ENCODE measurements at regions not wholly inside any gene's neighbourhood (a gene's known extent, or its start where the extent isn't known, plus 50 kb on each side); places are given as distances from the start of the nearest gene placed in this dataset.

DNA sequence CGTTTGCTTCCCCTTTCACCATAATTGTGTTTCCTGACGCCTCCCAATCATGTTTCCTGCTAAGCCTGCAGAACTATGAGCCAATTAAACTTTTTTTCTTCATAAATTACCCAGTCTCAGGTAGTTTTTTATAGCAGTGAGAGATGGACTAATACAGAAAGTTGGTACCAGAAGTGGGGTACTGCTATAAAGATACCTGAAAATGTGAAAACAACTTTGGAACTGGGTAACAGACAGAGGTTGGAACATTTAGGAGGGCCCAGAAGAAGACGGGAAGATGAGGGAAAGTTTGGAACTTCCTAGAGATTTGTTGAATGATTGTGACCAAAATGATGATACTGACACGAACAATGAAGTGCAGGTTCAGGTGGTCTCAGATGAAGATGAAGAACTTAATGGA is 1058.6 kb upstream of the CITED2 start:
- no peaks in the 10 kb centered on the region for H3K27me3 ChIP-seq
- TF ChIP-seq POLR2A (IDR thresholded peaks at IDR 0.05), result no peak
- TF ChIP-seq, protein P1, sequence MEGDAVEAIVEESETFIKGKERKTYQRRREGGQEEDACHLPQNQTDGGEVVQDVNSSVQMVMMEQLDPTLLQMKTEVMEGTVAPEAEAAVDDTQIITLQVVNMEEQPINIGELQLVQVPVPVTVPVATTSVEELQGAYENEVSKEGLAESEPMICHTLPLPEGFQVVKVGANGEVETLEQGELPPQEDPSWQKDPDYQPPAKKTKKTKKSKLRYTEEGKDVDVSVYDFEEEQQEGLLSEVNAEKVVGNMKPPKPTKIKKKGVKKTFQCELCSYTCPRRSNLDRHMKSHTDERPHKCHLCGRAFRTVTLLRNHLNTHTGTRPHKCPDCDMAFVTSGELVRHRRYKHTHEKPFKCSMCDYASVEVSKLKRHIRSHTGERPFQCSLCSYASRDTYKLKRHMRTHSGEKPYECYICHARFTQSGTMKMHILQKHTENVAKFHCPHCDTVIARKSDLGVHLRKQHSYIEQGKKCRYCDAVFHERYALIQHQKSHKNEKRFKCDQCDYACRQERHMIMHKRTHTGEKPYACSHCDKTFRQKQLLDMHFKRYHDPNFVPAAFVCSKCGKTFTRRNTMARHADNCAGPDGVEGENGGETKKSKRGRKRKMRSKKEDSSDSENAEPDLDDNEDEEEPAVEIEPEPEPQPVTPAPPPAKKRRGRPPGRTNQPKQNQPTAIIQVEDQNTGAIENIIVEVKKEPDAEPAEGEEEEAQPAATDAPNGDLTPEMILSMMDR (IDR thresholded peaks at IDR 0.05), result no peak
- DNase-seq, result no peak
- no peak overlapping the region for H3K4me3 ChIP-seq
- no peak overlapping the region for H3K27ac ChIP-seq
- no peaks in the 10 kb centered on the region for H3K36me3 ChIP-seq
- no peaks in the 10 kb centered on the region for H3K4me1 ChIP-seq
- no peaks in the 10 kb centered on the region for H3K9me3 ChIP-seq

DNA sequence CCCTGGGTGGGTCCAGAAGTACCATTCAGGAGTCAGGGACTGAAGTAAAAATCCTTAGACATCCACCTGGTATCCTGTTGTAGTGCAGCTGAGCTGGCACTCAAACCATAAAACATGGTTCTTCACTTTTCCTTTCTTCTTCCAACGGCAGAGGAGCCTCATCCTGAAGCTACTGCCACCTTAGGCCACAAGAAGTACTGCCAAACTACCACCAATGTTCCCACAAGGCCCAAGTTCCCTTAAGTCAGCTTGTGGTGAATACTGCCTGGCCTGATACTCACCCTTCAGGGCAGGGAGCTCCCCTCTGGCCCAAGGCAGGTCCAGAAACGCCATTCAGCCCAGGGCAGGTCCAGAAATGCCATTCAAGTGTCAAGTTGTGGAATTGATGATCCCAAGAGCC is 1053.4 kb upstream of the CITED2 start:
- Histone ChIP-seq H3K4me1 (no peaks in the 10 kb centered on the region), H3K36me3 (no peaks in the 10 kb centered on the region), H3K4me3 (no peak overlapping the region), H3K9me3 (no peaks in the 10 kb centered on the region), H3K27me3 (no peaks in the 10 kb centered on the region), H3K27ac (no peak overlapping the region)
- no peak for TF ChIP-seq POLR2A (IDR thresholded peaks at IDR 0.05)
- TF ChIP-seq, protein P1 (IDR thresholded peaks at IDR 0.05), result no peak
- DNase-seq, result no peak

- TF ChIP-seq, protein P1 (IDR thresholded peaks at IDR 0.05), result no peak
- TF ChIP-seq POLR2A (IDR thresholded peaks at IDR 0.05), result no peak
- no peaks in the 10 kb centered on the region for H3K4me1 ChIP-seq
Observed at GRCh38 chr6:140414966-140415620, 1040.6 kb upstream of the CITED2 start.

GRCh38 chr6:140403020-140403419 is 1028.6 kb upstream of the CITED2 start:
- no peaks in the 10 kb centered on the region for H3K4me1 ChIP-seq
- no peak overlapping the region for H3K4me3 ChIP-seq
- no peaks in the 10 kb centered on the region for H3K9me3 ChIP-seq
- no peak overlapping the region for H3K27ac ChIP-seq
- no peak for TF ChIP-seq POLR2A (IDR thresholded peaks at IDR 0.05)
- TF ChIP-seq, protein P1 (IDR thresholded peaks at IDR 0.05), result no peak
- no peaks in the 10 kb centered on the region for H3K36me3 ChIP-seq
- no peaks in the 10 kb centered on the region for H3K27me3 ChIP-seq
- DNase-seq, result no peak

More at GRCh38 chr6:140414966-140415620, 1040.6 kb upstream of the CITED2 start:
- Histone ChIP-seq H3K9me3 (no peaks in the 10 kb centered on the region), H3K36me3 (no peaks in the 10 kb centered on the region), H3K27me3 (no peaks in the 10 kb centered on the region), H3K4me3 (no peak overlapping the region), H3K27ac (no peak overlapping the region)
- peak in 1 of 3 donors; percentile 16 for DNase-seq

GRCh38 chr6:140401761-140402160 is 1027.3 kb upstream of the CITED2 start:
- Histone ChIP-seq H3K36me3 (no peaks in the 10 kb centered on the region), H3K4me1 (no peaks in the 10 kb centered on the region), H3K4me3 (no peak overlapping the region), H3K27me3 (no peaks in the 10 kb centered on the region), H3K9me3 (no peaks in the 10 kb centered on the region), H3K27ac (no peak overlapping the region)
- TF ChIP-seq POLR2A (IDR thresholded peaks at IDR 0.05), result no peak
- TF ChIP-seq, protein P1 (IDR thresholded peaks at IDR 0.05), result no peak
- no peak for DNase-seq

DNA sequence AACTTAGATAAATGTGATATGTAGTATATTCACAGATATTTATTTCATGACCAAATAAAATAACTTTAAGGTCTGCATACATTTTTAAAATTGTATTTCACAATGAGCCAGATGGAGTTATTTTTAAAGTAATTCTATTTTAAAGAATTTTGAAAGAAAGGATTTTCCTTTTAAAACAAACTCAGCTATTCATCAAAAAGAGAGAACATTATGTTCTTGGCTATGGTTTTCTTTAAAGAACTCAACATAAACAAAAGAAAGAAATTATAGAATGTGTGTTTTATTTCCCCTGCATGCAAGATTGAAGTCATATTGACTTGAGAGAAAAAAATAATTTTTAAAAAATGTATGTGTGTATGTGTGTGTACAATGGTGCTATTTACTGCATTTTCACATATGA is 1023.6 kb upstream of the CITED2 start:
- TF ChIP-seq, protein P1 (IDR thresholded peaks at IDR 0.05), result no peak
- no peak for TF ChIP-seq POLR2A (IDR thresholded peaks at IDR 0.05)

More for the DNA sequence above, 1023.6 kb upstream of the CITED2 start:
- Histone ChIP-seq H3K4me3 (no peak overlapping the region), H3K27ac (no peak overlapping the region), H3K9me3 (no peaks in the 10 kb centered on the region), H3K4me1 (no peaks in the 10 kb centered on the region), H3K36me3 (no peaks in the 10 kb centered on the region), H3K27me3 (no peaks in the 10 kb centered on the region)
- no peak for DNase-seq

All from Peyer's patch (tissue), 4 donors.